Gastroesophageal sphincter (tissue), 3 donors: ENCODE measurements at regions not wholly inside any gene's neighbourhood (a gene's known extent, or its start where the extent isn't known, plus 50 kb on each side); places are given as distances from the start of the nearest gene placed in this dataset.

ENCODE experiments used
- CTCF ChIP-seq, 4 experiments: fragments of 200-600 bp in 2 of 4; fragments of 450-650 bp in 2 of 4; sonication (generic) in 1 of 4; IDR thresholded peaks; one replicate each; pipeline ENCODE4 v1.5.1; 2017 to 2019; ENCODE audit warnings: antibody characterized with exemption in 4 of 4, mild to moderate bottlenecking in 2 of 4, moderate library complexity in 2 of 4
- POLR2A ChIP-seq, 2 donors: fragments of 450-650 bp; IDR thresholded peaks; one replicate each; pipeline ENCODE4 v1.6.1; 2017; ENCODE audit warnings: antibody characterized with exemption in 2 of 2, mild to moderate bottlenecking in 2 of 2, moderate library complexity in 1 of 2

- TF ChIP-seq CTCF (IDR thresholded peaks at IDR 0.05) (no peak), POLR2A (IDR thresholded peaks at IDR 0.05) (no peak)
These were observed 399.1 kb downstream of the BTBD3 start for GRCh38 chr20:12316794-12317193.
